ENCODE measurements at regions not wholly inside any gene's neighbourhood (a gene's known extent, or its start where the extent isn't known, plus 50 kb on each side); places are given as distances from the start of the nearest gene placed in this dataset.

GRCh38 chr2:59922450-59922849, 631.0 kb downstream of the BCL11A start (continued):
- TF ChIP-seq SKIL (IDR thresholded peaks at IDR 0.05; ENCODE audit: low read depth, poor library complexity, severe bottlenecking), result no peak
- TF ChIP-seq HDAC2 (IDR thresholded peaks at IDR 0.05), result no peak
- TF ChIP-seq SIN3A (IDR thresholded peaks at IDR 0.05; ENCODE audit: low read depth, low read length), result no peak
- TF ChIP-seq EZH2 (IDR thresholded peaks at IDR 0.05; ENCODE audit: borderline replicate concordance, control insufficient read depth, low read depth, low read length), result no peak

- no peak for ATAC-seq
- TF ChIP-seq NFYA (IDR thresholded peaks at IDR 0.05; ENCODE audit: borderline replicate concordance, low read depth, low read length) (no peak), RB1 (IDR thresholded peaks at IDR 0.05; ENCODE audit: borderline replicate concordance) (no peak), BMI1 (IDR thresholded peaks at IDR 0.05; ENCODE audit: borderline replicate concordance) (no peak), NKRF (conservative IDR thresholded peaks at IDR 0.05) (no peak), CREM (IDR thresholded peaks at IDR 0.05; ENCODE audit: low read depth) (no peak), NR2F1 (conservative IDR thresholded peaks at IDR 0.05) (no peak), MAX (IDR thresholded peaks at IDR 0.05; ENCODE audit: low read depth, low read length) (no peak), ATF7 (IDR thresholded peaks at IDR 0.05; ENCODE audit: low read depth) (no peak), CTCF (IDR thresholded peaks at IDR 0.05 in 2 of 3, conservative IDR thresholded peaks at IDR 0.05 in 1 of 3; ENCODE audit: control insufficient read depth in 2 of 3, extremely low read depth in 1 of 3, insufficient read depth in 1 of 3, low read depth in 3 of 3, low read length in 3 of 3) (no peak)
- ChIA-PET RAD21 (ENCODE audit: unreplicated experiment) (no interaction called here), CTCF (no interaction called here), POLR2A (no interaction called here), SMC1A (ENCODE audit: uncharacterized antibody, unreplicated experiment) (no interaction called here)
- Histone ChIP-seq H3K9me3 (replicated peaks; ENCODE audit: control insufficient read depth, insufficient read depth, low read length) (no peaks in the 10 kb centered on the region), H3K27me3 (replicated peaks in 1 of 2; ENCODE audit: control insufficient read depth in 2 of 2, insufficient read depth in 2 of 2, low read length in 1 of 2) (no peaks in the 10 kb centered on the region; a peak in 1 of 4 replicates), H3K4me3 (no peak overlapping the region), H3K27ac (ENCODE audit: control insufficient read depth, insufficient read depth) (no peak overlapping the region), H3K9ac (ENCODE audit: control insufficient read depth, insufficient read depth, low read length) (no peak overlapping the region), H3K79me2 (ENCODE audit: control insufficient read depth, insufficient read depth, low read length) (no peaks in the 10 kb centered on the region), H3K36me3 (ENCODE audit: control insufficient read depth in 2 of 2, insufficient read depth in 2 of 2, low read length in 1 of 2) (no peaks in the 10 kb centered on the region), H4K20me1 (ENCODE audit: control insufficient read depth, insufficient read depth) (no peaks in the 10 kb centered on the region), H2AFZ (ENCODE audit: control insufficient read depth, low read depth, low read length) (no peak overlapping the region), H3K4me2 (ENCODE audit: control insufficient read depth, insufficient read depth) (no peak overlapping the region), H3K4me1 (ENCODE audit: control insufficient read depth, insufficient read depth, low read length) (no peaks in the 10 kb centered on the region)
- no peak for DNase-seq (ENCODE audit: low read depth, low spot score)
- in situ Hi-C loops (cut with MboI), result no loop called here
- WGBS (ENCODE audit: insufficient coverage, insufficient replicate concordance, low lambda C conversion rate, missing lambda C conversion rate), result 57% methylated on average over 4 of the region's 4 CpGs
- no peak for FAIRE-seq
- intact Hi-C loops (cut with micrococcal nuclease; ENCODE audit: unreplicated experiment), result no loop called here
- no TSS peak for BruUV-seq (replicated peaks)
Measured at GRCh38 chr2:59921743-59922142, 631.7 kb downstream of the BCL11A start.

All from GM12878 (cell line).